G401 (cell line): ENCODE measurements at regions not wholly inside any gene's neighbourhood (a gene's known extent, or its start where the extent isn't known, plus 50 kb on each side); places are given as distances from the start of the nearest gene placed in this dataset.
"Not testable (repeated sequence)": the region's sequence is repeated elsewhere in the genome, so short reads cannot be mapped to it uniquely, and the experiment has no call there.

Source experiments
- DNase-seq: peaks from one replicate; pipeline ENCODE4 v3.0.0-alpha.2; 2015; ENCODE audit warnings: low spot score
- in situ Hi-C: cut with HindIII; loops from 2 replicates; pipeline ENCODE4 v1.10.0; 2016; ENCODE audit warnings: low sequenced_read_pairs, mixed read lengths

DNA sequence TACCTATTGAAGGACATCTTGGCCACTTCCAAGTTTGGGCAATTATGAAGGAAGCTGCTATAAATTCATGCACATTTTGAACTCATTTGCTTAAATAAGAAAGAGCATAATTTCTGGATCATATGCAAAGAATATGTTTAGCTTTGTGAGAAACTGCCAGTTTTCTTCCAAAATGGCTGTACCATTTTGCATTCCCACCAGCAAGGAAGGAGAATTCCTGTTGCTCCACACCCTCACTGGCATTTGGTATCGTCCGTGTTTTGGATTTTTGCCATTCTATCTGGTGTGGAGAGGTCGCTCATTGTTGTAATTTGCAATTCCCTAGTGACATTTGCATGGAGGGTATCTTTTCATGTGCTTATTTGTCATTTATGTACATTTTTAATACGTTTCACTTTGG lies 339.3 kb downstream of the DAD1 start:
- no peak for DNase-seq
- in situ Hi-C loops: no loop called here

- no peak for DNase-seq
- in situ Hi-C loops: no loop called here
These were observed 344.9 kb downstream of the DAD1 start for GRCh38 chr14:22243971-22244581.

DNA sequence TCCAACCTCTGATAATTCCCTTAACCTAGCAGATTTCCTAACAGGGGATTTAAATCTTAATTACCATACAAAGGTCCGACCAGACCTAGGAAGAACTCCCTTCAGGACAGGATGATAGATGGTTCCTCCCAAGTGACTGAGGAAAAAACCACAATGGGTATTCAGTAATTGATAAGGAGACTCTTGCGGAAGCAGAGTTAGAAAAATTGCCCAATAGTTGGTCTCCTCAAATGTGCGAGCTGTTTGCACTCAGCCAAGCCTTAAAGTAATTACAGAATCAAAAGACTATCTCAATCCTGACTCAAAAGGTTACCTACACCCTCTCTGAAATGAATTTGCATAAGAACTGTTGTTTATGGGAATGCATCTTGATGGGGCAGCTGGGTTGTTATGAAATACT lies 350.7 kb downstream of the DAD1 start:
- DNase-seq, in situ Hi-C loops: not testable (repeated sequence)

GRCh38 chr14:22233377-22233776 lies 355.6 kb downstream of the DAD1 start:
- in situ Hi-C loops: no loop called here
- DNase-seq: no peak

DNA sequence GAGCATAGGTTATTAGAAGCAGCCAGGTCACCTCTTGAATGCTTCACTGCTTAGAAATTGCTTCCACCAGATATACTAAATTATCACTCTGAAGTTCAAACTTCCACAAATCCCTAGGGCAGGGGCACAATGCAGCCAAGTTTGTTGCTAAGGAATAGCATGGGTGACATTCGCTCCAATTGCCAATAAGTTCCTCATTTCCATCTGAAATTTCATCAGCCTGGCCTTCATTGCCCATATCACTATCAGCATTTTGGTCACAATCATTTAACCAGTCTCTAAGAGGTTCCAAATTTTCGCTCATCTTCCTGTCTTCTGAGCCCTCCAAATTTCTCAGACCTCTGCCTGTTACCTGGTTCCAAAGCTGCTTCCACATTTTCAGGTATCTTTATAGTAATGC lies 356.1 kb downstream of the DAD1 start:
- DNase-seq: no peak
- in situ Hi-C loops: no loop called here

DNA sequence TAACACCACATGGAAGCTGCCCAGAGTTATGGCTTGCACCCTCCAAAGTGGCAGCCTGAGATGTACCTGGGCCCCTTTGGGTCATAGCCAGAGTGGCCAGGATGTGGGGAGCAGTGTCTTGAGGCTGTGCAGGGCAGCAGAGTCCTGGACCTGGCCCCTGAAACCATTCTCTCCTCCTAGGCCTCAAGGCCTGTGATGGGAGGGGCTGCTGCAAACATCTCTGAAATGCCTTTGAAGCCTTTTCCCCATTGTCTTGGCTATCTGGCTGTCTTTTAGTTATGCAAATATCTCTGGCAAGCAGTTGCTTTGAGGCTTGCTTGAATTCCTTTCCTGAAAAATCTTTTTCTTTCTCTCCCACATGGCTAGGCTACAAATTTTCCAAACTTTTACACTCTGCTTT lies 356.5 kb downstream of the DAD1 start:
- DNase-seq: no peak
- in situ Hi-C loops: no loop called here

DNA sequence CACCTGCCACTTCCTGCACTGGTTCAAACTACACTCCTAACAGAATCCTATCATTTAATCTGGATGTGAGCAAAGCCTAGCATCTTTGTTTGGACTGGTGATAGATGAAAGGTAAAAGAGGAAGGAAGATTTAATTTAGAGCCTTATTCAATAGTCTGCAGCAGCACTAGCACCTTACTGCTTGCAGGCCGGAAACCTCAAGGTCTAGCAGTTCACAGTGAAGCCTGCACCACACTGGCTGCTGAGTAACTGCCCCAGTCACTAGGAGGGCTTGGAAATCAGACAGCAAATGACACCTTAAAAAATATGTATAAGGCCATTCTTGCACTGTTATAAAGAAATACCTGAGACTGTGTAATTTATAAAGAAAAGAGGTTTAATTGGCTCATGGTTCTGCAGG lies 358.0 kb downstream of the DAD1 start:
- in situ Hi-C loops: no loop called here
- no peak for DNase-seq

DNA sequence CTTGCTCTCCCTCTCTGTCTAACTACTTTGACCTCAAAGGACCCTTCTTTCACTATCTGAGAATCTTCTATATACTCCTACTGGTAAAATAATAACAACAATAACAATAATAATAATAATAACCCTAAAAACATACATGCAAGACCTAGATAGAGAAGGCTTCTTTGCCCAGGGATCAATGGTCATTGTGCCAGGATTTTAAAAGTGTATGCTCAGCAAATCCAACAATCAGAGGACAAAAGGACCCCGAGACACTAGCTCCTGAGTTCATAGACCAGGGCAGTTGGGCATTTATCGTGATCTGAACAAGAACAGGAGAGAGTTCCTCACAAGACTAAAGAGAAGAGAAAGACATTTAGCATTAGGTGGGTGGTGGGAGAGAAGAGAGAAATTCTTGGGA lies 358.5 kb downstream of the DAD1 start:
- no peak for DNase-seq
- in situ Hi-C loops: no loop called here

DNA sequence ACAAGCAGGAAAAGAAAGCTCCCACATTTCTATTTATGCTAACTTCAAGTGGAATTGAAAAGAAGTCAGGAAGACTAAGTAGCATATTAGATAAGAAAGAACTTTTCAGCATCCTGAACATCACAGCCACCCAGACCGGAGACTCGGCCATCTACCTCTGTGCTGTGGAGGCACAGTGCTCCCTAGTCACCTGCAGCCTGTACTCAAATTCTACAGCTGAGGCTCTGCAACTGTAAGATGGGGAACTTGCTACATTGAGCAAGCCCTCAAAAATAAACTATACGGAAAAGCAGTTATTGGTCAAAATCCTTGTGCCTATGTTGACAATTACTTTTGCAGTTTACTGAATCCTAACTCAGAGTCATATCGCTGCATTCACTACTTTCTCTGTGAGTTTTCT lies 361.9 kb downstream of the DAD1 start:
- DNase-seq: no peak
- in situ Hi-C loops: no loop called here

GRCh38 chr14:22226381-22226780 lies 362.6 kb downstream of the DAD1 start:
- DNase-seq: no peak
- in situ Hi-C loops: no loop called here

GRCh38 chr14:22225516-22226140 lies 363.4 kb downstream of the DAD1 start:
- in situ Hi-C loops: no loop called here
- DNase-seq: no peak

- in situ Hi-C loops: no loop called here
- no peak for DNase-seq
These were observed 367.5 kb downstream of the DAD1 start for GRCh38 chr14:22221508-22221907.

DNA sequence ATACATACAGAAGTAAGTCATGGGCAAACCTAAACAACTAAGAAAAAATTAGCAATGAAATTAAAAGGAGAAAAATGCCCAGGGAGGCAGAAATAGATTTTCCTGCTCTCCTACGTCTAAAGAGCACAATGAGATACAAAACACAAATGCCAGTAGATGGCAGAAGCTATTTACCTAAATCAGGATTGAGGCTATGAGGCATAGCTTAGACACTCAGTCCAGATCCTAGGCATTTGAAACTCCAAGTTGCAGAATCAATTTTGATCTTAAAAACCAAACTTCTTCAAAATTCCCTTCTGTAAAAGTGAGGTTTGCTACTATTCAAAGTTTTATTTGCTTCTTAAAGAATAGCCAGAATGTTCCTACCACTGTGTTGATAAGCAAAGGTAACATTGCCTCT lies 368.6 kb downstream of the DAD1 start:
- no peak for DNase-seq
- in situ Hi-C loops: no loop called here

DNA sequence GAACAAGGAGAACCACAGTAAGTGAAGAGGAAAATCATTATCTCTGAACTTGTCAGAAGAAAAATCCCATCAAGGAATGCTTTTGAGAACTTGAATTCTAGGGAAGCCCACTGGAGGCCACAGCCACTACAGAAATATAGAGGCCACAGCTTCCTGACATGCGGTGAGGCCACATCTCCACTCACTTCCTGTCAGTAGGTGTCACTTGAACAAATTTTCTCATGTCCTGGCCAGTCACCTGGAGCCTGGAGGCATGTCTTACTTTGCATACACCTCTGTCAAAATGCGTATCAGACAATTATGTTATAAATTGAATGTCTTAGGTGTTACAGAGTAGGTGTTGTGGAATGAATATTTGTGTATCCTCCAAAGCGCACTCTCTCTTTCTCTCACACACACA lies 370.3 kb downstream of the DAD1 start:
- in situ Hi-C loops: no loop called here
- DNase-seq: no peak

DNA sequence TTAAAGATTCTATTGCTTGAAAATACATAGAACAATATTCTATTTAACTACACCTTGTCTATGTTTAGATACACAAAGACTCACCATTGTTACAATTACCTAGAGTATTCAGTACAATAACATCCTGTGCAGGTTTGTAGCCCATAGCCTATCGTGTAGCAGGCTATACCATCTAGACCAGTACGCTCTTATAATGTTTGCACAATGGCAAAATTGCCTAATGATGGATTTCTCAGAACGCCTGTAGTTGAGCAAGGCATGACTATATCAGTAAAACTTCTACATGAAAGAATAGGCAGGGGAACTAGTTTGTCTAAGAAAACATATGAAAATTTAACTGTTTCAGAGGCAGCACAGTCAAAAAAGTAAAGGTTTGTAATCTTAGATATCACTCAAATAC lies 375.9 kb downstream of the DAD1 start:
- no peak for DNase-seq
- in situ Hi-C loops: no loop called here

- no peak for DNase-seq
- in situ Hi-C loops: no loop called here
These were observed 378.1 kb downstream of the DAD1 start for GRCh38 chr14:22210906-22211305.

DNA sequence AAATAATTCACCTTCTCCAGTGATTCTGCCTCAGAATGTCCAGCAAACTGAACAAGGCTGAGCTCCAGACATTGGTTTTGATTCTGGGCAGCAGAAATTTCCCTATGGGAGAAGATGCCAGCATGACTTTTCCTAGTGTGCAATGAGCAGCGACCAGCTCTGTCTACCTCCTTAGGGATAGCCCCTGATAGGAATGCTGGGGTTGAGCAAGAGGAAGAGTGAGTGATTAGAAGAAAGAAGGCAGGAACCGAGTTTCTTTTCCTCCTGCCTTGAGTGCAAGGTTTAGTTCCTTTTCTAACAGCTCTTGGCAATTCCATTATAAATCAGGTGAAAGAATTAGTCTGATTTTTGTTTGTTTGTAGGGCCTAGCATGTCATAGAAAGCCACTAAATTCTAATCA lies 379.0 kb downstream of the DAD1 start:
- in situ Hi-C loops: no loop called here
- no peak for DNase-seq

DNA sequence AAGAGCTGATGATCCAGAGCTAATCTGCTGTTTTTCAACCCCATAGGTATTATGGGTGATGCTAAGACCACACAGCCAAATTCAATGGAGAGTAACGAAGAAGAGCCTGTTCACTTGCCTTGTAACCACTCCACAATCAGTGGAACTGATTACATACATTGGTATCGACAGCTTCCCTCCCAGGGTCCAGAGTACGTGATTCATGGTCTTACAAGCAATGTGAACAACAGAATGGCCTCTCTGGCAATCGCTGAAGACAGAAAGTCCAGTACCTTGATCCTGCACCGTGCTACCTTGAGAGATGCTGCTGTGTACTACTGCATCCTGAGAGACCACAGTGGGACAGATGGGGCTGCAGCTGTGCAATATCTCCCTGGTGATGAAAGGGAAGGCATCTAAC lies 386.0 kb downstream of the DAD1 start:
- in situ Hi-C loops: no loop called here
- no peak for DNase-seq

DNA sequence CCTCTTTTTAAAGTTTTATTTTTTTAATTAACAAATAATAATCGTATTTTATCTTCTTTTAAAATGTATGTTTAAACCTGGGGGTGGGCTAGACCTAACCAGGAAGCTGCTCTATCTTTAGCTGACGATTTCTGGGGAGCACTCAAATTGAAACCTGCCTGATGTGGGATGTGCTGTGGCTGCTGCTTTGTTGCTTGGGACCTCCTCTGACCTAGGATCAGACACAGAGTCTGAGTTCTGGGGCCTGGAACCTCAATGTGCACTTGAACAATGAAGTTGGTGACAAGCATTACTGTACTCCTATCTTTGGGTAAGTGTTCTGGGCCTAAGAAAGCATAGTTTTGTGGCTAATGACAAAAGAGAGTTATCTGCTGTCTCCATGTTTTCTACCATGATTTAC lies 386.7 kb downstream of the DAD1 start:
- in situ Hi-C loops: no loop called here
- DNase-seq: no peak

- DNase-seq: peak; percentile 20
These were observed 387.9 kb downstream of the DAD1 start for GRCh38 chr14:22200977-22201605.

GRCh38 chr14:22200131-22200530 lies 388.9 kb downstream of the DAD1 start:
- DNase-seq, in situ Hi-C loops: not testable (repeated sequence)

More at GRCh38 chr14:22200977-22201605, 387.9 kb downstream of the DAD1 start:
- in situ Hi-C loops: no loop called here
